ENCODE measurements at regions not wholly inside any gene's neighbourhood (a gene's known extent, or its start where the extent isn't known, plus 50 kb on each side); places are given as distances from the start of the nearest gene placed in this dataset.

- TF ChIP-seq KDM5A (IDR thresholded peaks at IDR 0.05) (no peak), MAX (IDR thresholded peaks at IDR 0.05) (no peak), BCL3 (IDR thresholded peaks at IDR 0.05) (no peak), CTCF (IDR thresholded peaks at IDR 0.05) (no peak), EP300 (IDR thresholded peaks at IDR 0.05) (no peak), RAD21 (conservative IDR thresholded peaks at IDR 0.05 in 1 of 2, IDR thresholded peaks at IDR 0.05 in 1 of 2) (no peak), CBX8 (IDR thresholded peaks at IDR 0.05) (no peak)
Observed at GRCh38 chr12:24617471-24617870, 331.4 kb downstream of the BCAT1 start.
